Liver (tissue), 8 donors: ENCODE measurements at regions not wholly inside any gene's neighbourhood (a gene's known extent, or its start where the extent isn't known, plus 50 kb on each side); places are given as distances from the start of the nearest gene placed in this dataset.

Source experiments
- DNase-seq: peaks from one replicate; pipeline ENCODE4 v3.0.0-alpha.2; 2017; ENCODE audit warnings: low spot score
- H3K27ac ChIP-seq, 2 donors: one replicate each; pipeline ENCODE4 v1.7.0; 2013; ENCODE audit warnings: inconsistent platforms in 2 of 2, low read length in 2 of 2, control low read depth in 1 of 2, low read depth in 1 of 2, mild to moderate bottlenecking in 1 of 2
- H3K27me3 ChIP-seq, 4 donors: one replicate each; pipeline versions ENCODE4 v1.6.1 to v1.7.0; 2013; ENCODE audit warnings: low read length in 3 of 4, inconsistent platforms in 1 of 4, mild to moderate bottlenecking in 1 of 4, moderate library complexity in 1 of 4; ENCODE audit not compliant: control insufficient read depth in 4 of 4, insufficient read depth in 4 of 4
- H3K36me3 ChIP-seq, 4 donors: one replicate each; pipeline versions ENCODE4 v1.6.1 to v1.7.0; 2013; ENCODE audit warnings: low read length in 3 of 4, mild to moderate bottlenecking in 3 of 4, low read depth in 1 of 4, moderate library complexity in 1 of 4; ENCODE audit not compliant: control insufficient read depth in 4 of 4, insufficient read depth in 3 of 4
- H3K4me1 ChIP-seq, 4 donors: one replicate each; pipeline versions ENCODE4 v1.6.1 to v1.7.0; 2013; ENCODE audit warnings: low read length in 3 of 4, mild to moderate bottlenecking in 3 of 4, moderate library complexity in 1 of 4; ENCODE audit not compliant: control insufficient read depth in 4 of 4, insufficient read depth in 4 of 4
- H3K4me3 ChIP-seq, 3 donors: one replicate each; pipeline versions ENCODE4 v1.6.1 to v1.7.0; 2013; ENCODE audit warnings: low read length in 3 of 3, control low read depth in 1 of 3, low read depth in 1 of 3, mild to moderate bottlenecking in 1 of 3
- H3K9ac ChIP-seq, 2 donors: one replicate each; pipeline ENCODE4 v1.7.0; 2013; ENCODE audit warnings: low read length in 2 of 2, mild to moderate bottlenecking in 2 of 2, moderate library complexity in 2 of 2, control low read depth in 1 of 2, low read depth in 1 of 2
- H3K9me3 ChIP-seq, 4 donors: one replicate each; pipeline versions ENCODE4 v1.6.1 to v1.7.0; 2013; ENCODE audit warnings: low read length in 3 of 4; ENCODE audit not compliant: control insufficient read depth in 4 of 4
- ATF3 ChIP-seq: IDR thresholded peaks from 2 replicates; pipeline ENCODE4 v1.6.1; 2016; ENCODE audit warnings: antibody characterized with exemption
- CTCF ChIP-seq: fragments of 150-350 bp; IDR thresholded peaks from 2 replicates; pipeline ENCODE4 v1.5.1; 2017; ENCODE audit warnings: improper control_type of control experiment, low read depth, low read length; ENCODE audit not compliant: missing input control
- FOXA1 ChIP-seq: IDR thresholded peaks from 2 replicates; pipeline ENCODE4 v1.6.1; 2016; ENCODE audit warnings: antibody characterized with exemption
- FOXA2 ChIP-seq: IDR thresholded peaks from 2 replicates; pipeline ENCODE4 v1.6.1; 2016; ENCODE audit warnings: antibody characterized with exemption
- GABPA ChIP-seq, 2 donors: IDR thresholded peaks in 1 of 2; conservative IDR thresholded peaks in 1 of 2; 2 replicates each; pipeline ENCODE4 v1.6.1; 2016; ENCODE audit warnings: antibody characterized with exemption in 2 of 2, mild to moderate bottlenecking in 1 of 2, moderate library complexity in 1 of 2
- HNF4A ChIP-seq, 2 donors: conservative IDR thresholded peaks; 2 replicates each; pipeline ENCODE4 v1.6.1; 2016; ENCODE audit warnings: antibody characterized with exemption in 2 of 2, mild to moderate bottlenecking in 2 of 2
- HNF4G ChIP-seq: IDR thresholded peaks from 2 replicates; pipeline ENCODE4 v1.6.1; 2016; ENCODE audit warnings: antibody characterized with exemption
- JUND ChIP-seq, 2 donors: IDR thresholded peaks; 2 replicates each; pipeline ENCODE4 v1.6.1; 2016; ENCODE audit warnings: antibody characterized with exemption in 2 of 2
- NR2F2 ChIP-seq: IDR thresholded peaks from 2 replicates; pipeline ENCODE4 v1.6.1; 2016; ENCODE audit warnings: antibody characterized with exemption
- RAD21 ChIP-seq, 2 donors: IDR thresholded peaks; 2 replicates each; pipeline ENCODE4 v1.6.1; 2016; ENCODE audit warnings: antibody characterized with exemption in 2 of 2, mild to moderate bottlenecking in 2 of 2
- RXRA ChIP-seq, 2 donors: IDR thresholded peaks; 2 replicates each; pipeline ENCODE4 v1.6.1; 2017 to 2018; ENCODE audit warnings: antibody characterized with exemption in 2 of 2, mild to moderate bottlenecking in 1 of 2
- SP1 ChIP-seq: IDR thresholded peaks from 2 replicates; pipeline ENCODE4 v1.6.1; 2018; ENCODE audit warnings: antibody characterized with exemption, mild to moderate bottlenecking
- TAF1 ChIP-seq: conservative IDR thresholded peaks from 2 replicates; pipeline ENCODE4 v1.6.1; 2016; ENCODE audit warnings: antibody characterized with exemption, mild to moderate bottlenecking
- YY1 ChIP-seq: IDR thresholded peaks from 2 replicates; pipeline ENCODE4 v1.6.1; 2016; ENCODE audit warnings: antibody characterized with exemption, mild to moderate bottlenecking
- ZBTB33 ChIP-seq: IDR thresholded peaks from 2 replicates; pipeline ENCODE4 v1.6.1; 2016; ENCODE audit warnings: antibody characterized with exemption
- WGBS: extraction: QIAGEN DNeasy Blood & Tissue Kit; methylation state at CpG from one replicate; pipeline ENCODE4 v1.1.7; 2013; 5-methylcytosine and 5-hydroxymethylcytosine counted together
- donor health status: healthy.
- donor health status: healthy.
- donor health status: healthy.
- donor health status: healthy.
- donor health status: healthy.

- no peak overlapping the region for H3K27ac ChIP-seq
- no peak for TF ChIP-seq RXRA (IDR thresholded peaks at IDR 0.05)
- no peak for TF ChIP-seq YY1
- H3K9me3 ChIP-seq = peaks cover 0 to 6% (median 2%) of the 10 kb centered on the region in 4 donors
- H3K36me3 ChIP-seq = no peaks in the 10 kb centered on the region
- no peak overlapping the region for H3K9ac ChIP-seq
- no peak for DNase-seq
- WGBS = 66% methylated on average over 1 of the region's 1 CpG
- H3K4me1 ChIP-seq = no peaks in the 10 kb centered on the region
- no peak overlapping the region for H3K4me3 ChIP-seq
- H3K27me3 ChIP-seq = no peaks in the 10 kb centered on the region
Measured at GRCh38 chr10:85266808-85267207, 938.4 kb downstream of the CCSER2 start.

GRCh38 chr10:85280014-85280413 is 951.6 kb downstream of the CCSER2 start:
- DNase-seq = no peak
- 48% methylated on average over 4 of the region's 4 CpGs for WGBS
- H3K4me3 ChIP-seq = no peak overlapping the region
- H3K4me1 ChIP-seq = peaks cover 2 to 13% (median 6%) of the 10 kb centered on the region in 4 donors
- no peaks in the 10 kb centered on the region for H3K36me3 ChIP-seq
- peak in 1 of 2 donors; percentile 43 for TF ChIP-seq RAD21 (IDR thresholded peaks at IDR 0.05)
- TF ChIP-seq GABPA (IDR thresholded peaks at IDR 0.05 in 1 of 2, conservative IDR thresholded peaks at IDR 0.05 in 1 of 2) = no peak
- peak; percentile 52 for TF ChIP-seq SP1
- peak; percentile 46 for TF ChIP-seq FOXA2
- TF ChIP-seq HNF4A (conservative IDR thresholded peaks at IDR 0.05) = peak; percentile 28 to 49
- TF ChIP-seq FOXA1 = peak; percentile 30
- no peak overlapping the region for H3K9ac ChIP-seq
- H3K9me3 ChIP-seq = no peaks in the 10 kb centered on the region
- no peaks in the 10 kb centered on the region for H3K27me3 ChIP-seq
- no peak overlapping the region for H3K27ac ChIP-seq

GRCh38 chr10:85284778-85285770 is 956.7 kb downstream of the CCSER2 start:
- TF ChIP-seq YY1 = no peak
- TF ChIP-seq ATF3 = peak; percentile 78
- peak; percentile 54 for TF ChIP-seq SP1
- TF ChIP-seq JUND (IDR thresholded peaks at IDR 0.05) = peak; percentile 47 to 59
- peak; percentile 79 for TF ChIP-seq NR2F2
- peak; percentile 51 for TF ChIP-seq HNF4G
- no peak for TF ChIP-seq ZBTB33
- TF ChIP-seq RAD21 (IDR thresholded peaks at IDR 0.05) = peak; percentile 35 to 51
- TF ChIP-seq CTCF = no peak
- peak; percentile 24 to 52 for TF ChIP-seq RXRA (IDR thresholded peaks at IDR 0.05)
- no peak for TF ChIP-seq TAF1
- peak; percentile 84 to 86 for TF ChIP-seq HNF4A (conservative IDR thresholded peaks at IDR 0.05)
- DNase-seq = no peak
- Histone ChIP-seq H3K4me3 (no peak overlapping the region), H3K9ac (peak overlapping the region in 1 of 2 donors; percentile 28), H3K4me1 (peaks cover 2 to 11% (median 9%) of the 10 kb centered on the region in 4 donors), H3K27ac (peak overlapping the region in 1 of 2 donors; percentile 39), H3K27me3 (no peaks in the 10 kb centered on the region), H3K9me3 (no peaks in the 10 kb centered on the region), H3K36me3 (no peaks in the 10 kb centered on the region)
- WGBS = 38% methylated on average over 3 of the region's 3 CpGs
